ENCODE measurements at regions not wholly inside any gene's neighbourhood (a gene's known extent, or its start where the extent isn't known, plus 50 kb on each side); places are given as distances from the start of the nearest gene placed in this dataset.

DNA sequence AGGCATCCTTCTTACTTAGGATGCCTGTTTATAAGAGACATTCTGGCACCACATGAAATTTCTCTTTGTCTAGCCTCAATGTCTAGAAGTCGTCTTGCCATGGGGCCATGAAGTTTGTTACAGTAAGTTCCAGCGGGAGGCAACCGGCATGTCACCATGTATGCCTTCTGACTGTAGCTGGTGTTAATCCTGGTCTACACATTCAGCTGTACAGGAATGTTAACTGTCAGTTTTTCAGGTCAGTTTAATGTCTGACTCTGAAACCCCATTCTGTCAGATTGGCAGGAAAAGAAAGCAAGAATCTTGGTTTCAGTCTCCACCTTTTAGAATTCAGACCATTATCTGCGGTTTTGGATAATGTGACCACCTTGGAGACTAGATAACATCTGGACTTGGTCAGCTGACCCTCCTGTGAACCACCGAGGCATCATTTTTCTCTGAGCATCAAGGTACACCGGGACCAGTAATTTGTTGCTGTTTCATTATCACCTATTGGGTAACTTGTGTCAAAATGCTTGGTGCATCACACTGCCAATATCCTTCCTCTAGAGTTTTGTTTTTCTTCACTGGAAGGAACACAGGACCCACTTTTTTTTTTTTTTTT, 228.7 kb downstream of the DOK5 start:
- CTCF ChIA-PET = no interaction called here
- H3K36me3 Mint-ChIP-seq (ENCODE audit: low read depth) = no peaks in the 10 kb centered on the region

More for the DNA sequence above, 228.7 kb downstream of the DOK5 start:
- no peaks in the 10 kb centered on the region for H3K27me3 Mint-ChIP-seq
- DNase-seq (no peak), ATAC-seq (ENCODE audit: low read depth) (no peak)
- no peak overlapping the region for H3K27ac Mint-ChIP-seq
- no peak overlapping the region for H3K4me3 Mint-ChIP-seq
- H3K9me3 Mint-ChIP-seq = no peaks in the 10 kb centered on the region
- TF ChIP-seq, protein P1, sequence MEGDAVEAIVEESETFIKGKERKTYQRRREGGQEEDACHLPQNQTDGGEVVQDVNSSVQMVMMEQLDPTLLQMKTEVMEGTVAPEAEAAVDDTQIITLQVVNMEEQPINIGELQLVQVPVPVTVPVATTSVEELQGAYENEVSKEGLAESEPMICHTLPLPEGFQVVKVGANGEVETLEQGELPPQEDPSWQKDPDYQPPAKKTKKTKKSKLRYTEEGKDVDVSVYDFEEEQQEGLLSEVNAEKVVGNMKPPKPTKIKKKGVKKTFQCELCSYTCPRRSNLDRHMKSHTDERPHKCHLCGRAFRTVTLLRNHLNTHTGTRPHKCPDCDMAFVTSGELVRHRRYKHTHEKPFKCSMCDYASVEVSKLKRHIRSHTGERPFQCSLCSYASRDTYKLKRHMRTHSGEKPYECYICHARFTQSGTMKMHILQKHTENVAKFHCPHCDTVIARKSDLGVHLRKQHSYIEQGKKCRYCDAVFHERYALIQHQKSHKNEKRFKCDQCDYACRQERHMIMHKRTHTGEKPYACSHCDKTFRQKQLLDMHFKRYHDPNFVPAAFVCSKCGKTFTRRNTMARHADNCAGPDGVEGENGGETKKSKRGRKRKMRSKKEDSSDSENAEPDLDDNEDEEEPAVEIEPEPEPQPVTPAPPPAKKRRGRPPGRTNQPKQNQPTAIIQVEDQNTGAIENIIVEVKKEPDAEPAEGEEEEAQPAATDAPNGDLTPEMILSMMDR (IDR thresholded peaks at IDR 0.05) = no peak
- H3K4me1 Mint-ChIP-seq = no peaks in the 10 kb centered on the region
- POLR2A ChIA-PET = no interaction called here
- intact Hi-C loops (cut with micrococcal nuclease) = no loop called here

Data from activated B cell treated with CpG ODN at 0.5 μM for 24 hours (primary cell).